Epithelial cell of esophagus (primary cell): ENCODE measurements at regions not wholly inside any gene's neighbourhood (a gene's known extent, or its start where the extent isn't known, plus 50 kb on each side); places are given as distances from the start of the nearest gene placed in this dataset.

ENCODE experiments used
- DNase-seq: peaks from one replicate; pipeline ENCODE4 v3.0.0; 2010; ENCODE audit warnings: low read depth
- H3K4me3 ChIP-seq: 2 replicates; pipeline ENCODE4 v1.5.1; 2011; ENCODE audit warnings: mild to moderate bottlenecking, low read length, control low read depth
- CTCF ChIP-seq: IDR thresholded peaks from 2 replicates; pipeline ENCODE4 v1.5.1; 2011; ENCODE audit warnings: low read depth, mild to moderate bottlenecking, low read length, control low read depth, inconsistent platforms; ENCODE audit not compliant: insufficient read depth; ENCODE audit errors: missing control alignments

GRCh38 chr15:31752065-31752762 lies 278.1 kb upstream of the CHRNA7 start:
- peak; percentile 38 for DNase-seq
- no peak for TF ChIP-seq CTCF
- H3K4me3 ChIP-seq, result no peak overlapping the region

- no peak for TF ChIP-seq CTCF
- no peak for DNase-seq
- H3K4me3 ChIP-seq, result no peak overlapping the region
Measured at GRCh38 chr15:31752905-31753304, 277.4 kb upstream of the CHRNA7 start.

GRCh38 chr15:31758126-31758525 lies 272.2 kb upstream of the CHRNA7 start:
- peak; percentile 36 for DNase-seq
- H3K4me3 ChIP-seq, result no peak overlapping the region
- TF ChIP-seq CTCF, result no peak

- H3K4me3 ChIP-seq, result no peak overlapping the region
- no peak for DNase-seq
- no peak for TF ChIP-seq CTCF
Measured at GRCh38 chr15:31768055-31768454, 262.3 kb upstream of the CHRNA7 start.

- no peak for TF ChIP-seq CTCF
- DNase-seq, result no peak
- H3K4me3 ChIP-seq, result no peak overlapping the region
Measured at GRCh38 chr15:31774045-31774444, 256.3 kb upstream of the CHRNA7 start.

GRCh38 chr15:31776039-31776438 lies 254.3 kb upstream of the CHRNA7 start:
- no peak for TF ChIP-seq CTCF
- no peak for DNase-seq
- H3K4me3 ChIP-seq, result no peak overlapping the region

GRCh38 chr15:31781261-31781660 lies 249.1 kb upstream of the CHRNA7 start:
- no peak for DNase-seq
- TF ChIP-seq CTCF, result no peak
- no peak overlapping the region for H3K4me3 ChIP-seq
